C4-2B (cell line): ENCODE measurements at regions not wholly inside any gene's neighbourhood (a gene's known extent, or its start where the extent isn't known, plus 50 kb on each side); places are given as distances from the start of the nearest gene placed in this dataset.

ENCODE experiments used
- ZFX ChIP-seq: fragments of 450-650 bp; IDR thresholded peaks from 2 replicates; pipeline ENCODE4 v1.6.1; 2017
- TF ChIP-seq, protein P1 (sequence below): fragments of 450-650 bp; conservative IDR thresholded peaks from 2 replicates; pipeline ENCODE4 v1.5.1; 2017; ENCODE audit warnings: mild to moderate bottlenecking

DNA sequence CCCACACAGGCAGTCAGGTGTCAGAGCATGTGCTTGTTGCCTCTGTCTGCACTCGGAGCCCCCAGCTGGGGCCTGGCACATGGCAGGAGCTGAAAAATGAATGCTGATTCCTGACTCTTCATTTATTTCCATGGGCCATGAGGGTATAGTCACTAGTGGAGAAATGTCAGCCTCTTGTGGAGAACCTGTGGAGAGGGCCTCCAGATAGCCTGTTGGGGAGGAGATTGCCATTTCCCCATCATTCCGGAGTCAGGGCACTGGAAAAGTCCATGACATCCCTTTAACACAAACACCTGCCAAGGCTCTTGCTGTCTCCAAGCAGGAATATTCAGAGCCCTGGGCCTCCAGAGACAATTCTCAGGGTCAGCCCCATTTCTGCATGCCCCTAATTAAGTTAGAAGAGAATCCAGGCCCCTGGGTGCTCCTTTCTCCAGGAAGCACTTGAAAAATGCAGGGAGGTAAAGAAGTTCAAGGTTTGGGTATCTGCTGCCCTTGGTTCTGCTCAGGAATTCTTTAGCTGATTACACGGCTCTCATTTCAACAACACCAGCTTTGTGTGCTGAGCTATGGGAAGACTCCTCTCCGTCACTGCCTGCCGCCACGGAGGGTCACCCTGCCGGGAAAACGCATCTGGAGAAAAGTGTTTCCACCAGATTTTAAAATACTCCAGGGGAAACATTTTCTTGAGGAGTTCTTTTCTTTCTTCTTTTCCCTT is 311.3 kb downstream of the MYCN start:
- TF ChIP-seq, protein P1, sequence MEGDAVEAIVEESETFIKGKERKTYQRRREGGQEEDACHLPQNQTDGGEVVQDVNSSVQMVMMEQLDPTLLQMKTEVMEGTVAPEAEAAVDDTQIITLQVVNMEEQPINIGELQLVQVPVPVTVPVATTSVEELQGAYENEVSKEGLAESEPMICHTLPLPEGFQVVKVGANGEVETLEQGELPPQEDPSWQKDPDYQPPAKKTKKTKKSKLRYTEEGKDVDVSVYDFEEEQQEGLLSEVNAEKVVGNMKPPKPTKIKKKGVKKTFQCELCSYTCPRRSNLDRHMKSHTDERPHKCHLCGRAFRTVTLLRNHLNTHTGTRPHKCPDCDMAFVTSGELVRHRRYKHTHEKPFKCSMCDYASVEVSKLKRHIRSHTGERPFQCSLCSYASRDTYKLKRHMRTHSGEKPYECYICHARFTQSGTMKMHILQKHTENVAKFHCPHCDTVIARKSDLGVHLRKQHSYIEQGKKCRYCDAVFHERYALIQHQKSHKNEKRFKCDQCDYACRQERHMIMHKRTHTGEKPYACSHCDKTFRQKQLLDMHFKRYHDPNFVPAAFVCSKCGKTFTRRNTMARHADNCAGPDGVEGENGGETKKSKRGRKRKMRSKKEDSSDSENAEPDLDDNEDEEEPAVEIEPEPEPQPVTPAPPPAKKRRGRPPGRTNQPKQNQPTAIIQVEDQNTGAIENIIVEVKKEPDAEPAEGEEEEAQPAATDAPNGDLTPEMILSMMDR: no peak
- TF ChIP-seq ZFX: no peak
